HG03175 (cell line): ENCODE measurements at regions not wholly inside any gene's neighbourhood (a gene's known extent, or its start where the extent isn't known, plus 50 kb on each side); places are given as distances from the start of the nearest gene placed in this dataset.
"Not testable (repeated sequence)": the region's sequence is repeated elsewhere in the genome, so short reads cannot be mapped to it uniquely, and the experiment has no call there.

Experiments
- ATAC-seq: cut with Tn5 transposase; IDR thresholded peaks from one replicate; pipeline ENCODE4 v1.9.1; 2021; ENCODE audit warnings: mild to moderate bottlenecking, moderate library complexity; ENCODE audit not compliant: unreplicated experiment

DNA sequence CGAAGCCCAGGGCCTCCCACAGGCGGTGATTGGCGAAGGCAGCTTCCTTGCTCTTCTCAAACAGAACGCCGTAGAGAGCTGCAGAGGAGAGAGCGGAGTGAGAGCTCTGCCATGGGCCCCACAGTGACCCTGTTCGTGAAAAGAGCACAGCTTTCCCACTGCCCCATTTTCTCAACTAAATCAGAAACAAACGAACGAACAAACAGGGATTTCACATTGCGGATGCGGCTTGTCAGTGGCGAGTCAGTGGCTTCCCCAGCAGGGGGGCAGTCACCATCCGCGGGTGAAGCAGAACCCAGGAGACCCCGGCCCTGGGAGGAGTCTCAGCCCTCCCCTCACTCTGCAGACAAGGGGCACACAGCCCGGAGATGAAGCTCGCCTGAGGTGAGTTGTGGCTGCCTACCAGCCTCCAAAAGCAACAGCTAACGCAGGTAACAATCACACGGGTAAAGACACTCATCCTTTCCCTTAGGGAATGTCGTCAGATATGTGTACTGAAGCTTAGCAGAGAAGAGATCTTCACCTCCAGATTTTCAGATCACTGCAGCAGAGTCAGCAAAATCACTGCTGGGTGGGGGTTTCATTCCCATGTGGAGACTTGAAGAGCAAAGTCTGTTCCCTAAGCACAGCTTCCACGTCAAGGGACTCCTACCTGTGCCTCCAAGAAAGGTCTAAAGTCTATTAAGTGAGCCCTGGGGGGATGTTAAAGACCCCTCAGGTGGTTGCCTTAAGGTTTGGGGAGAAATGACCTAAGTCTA, 51.2 kb upstream of the GPR31 start:
- ATAC-seq, result no peak

GRCh38 chr6:167209577-167209975, 51.8 kb upstream of the GPR31 start:
- no peak for ATAC-seq

GRCh38 chr6:167210375-167211294, 52.9 kb upstream of the GPR31 start:
- ATAC-seq, result no peak

DNA sequence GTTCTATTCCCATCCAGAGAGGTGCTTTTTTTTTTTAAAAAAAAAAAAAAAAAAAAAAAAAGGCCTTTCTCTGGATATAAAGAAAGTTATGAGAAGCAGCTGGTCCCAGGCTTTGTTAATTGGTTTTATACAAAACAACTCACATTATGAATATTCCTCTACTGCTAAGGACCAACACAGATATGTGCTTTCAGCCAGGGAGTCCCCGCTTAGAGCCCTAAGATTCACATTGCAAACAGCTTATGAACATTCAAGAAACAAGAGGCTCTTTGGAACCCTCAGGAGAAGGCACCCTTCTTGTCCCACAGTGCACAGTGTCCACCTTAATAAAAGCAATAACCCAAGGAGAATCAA, 53.5 kb upstream of the GPR31 start:
- no peak for ATAC-seq

- peak; percentile 20 for ATAC-seq
Observed at GRCh38 chr6:167211881-167212712, 54.3 kb upstream of the GPR31 start.

GRCh38 chr6:167212713-167213005, 54.9 kb upstream of the GPR31 start:
- ATAC-seq, result peak; percentile 69

DNA sequence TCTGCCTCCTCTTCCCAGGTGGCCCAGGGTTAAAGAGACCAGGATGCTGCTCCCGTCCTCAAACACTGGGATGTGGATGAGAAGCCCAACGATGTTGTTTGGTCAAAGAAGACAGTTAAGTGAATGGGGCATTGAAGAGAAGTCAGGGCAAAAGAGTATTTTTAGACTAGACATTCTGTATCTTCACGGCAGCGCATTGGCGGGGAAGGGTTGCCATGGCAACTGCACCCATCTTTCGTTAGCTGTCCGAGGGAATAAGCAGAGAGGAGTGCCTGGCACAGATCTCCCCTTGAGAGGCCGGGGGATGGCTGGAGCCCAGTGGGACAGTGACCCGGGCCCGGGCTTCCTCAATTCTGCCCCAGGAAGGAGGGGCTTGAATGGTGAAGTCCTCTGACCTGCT, 56.4 kb upstream of the GPR31 start:
- ATAC-seq, result no peak

DNA sequence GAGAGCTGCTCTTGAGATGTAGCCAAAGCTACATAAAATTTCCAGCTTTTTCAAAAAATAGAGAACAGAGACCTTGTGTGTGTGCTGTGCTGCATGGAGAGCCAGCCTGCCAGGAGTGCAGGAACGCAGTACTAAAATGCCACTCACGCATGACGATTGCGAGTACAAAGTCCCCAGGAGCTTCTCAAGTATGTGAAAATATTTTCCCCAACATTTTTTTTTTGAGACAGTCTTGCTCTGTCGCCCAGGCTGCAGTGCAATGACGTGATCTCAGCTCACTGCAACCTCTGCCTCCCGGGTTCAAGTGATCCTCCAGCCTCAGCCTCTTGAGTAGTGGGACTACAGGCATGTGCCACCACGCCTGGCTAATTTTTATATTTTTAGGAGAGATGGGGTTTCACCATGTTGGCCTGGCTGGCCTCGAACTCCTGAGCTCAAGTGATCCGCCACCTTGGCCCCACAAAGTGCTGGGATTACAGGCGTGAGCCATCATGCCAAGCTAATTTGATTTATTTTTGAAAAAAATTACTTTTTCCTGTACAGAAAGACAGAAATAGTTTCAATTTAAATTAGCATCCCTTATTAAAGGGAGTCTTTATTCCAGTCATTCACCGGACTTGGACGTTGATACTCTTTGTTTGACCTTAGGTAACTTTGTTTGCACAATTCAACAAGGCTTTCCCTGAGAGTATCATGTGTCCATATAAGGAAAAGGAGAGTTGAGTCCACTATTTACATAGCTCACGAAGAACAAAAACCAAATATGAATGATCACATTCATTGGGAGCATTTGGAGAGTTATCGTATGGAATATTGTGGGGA, 57.9 kb upstream of the GPR31 start:
- not testable (repeated sequence) for ATAC-seq

- ATAC-seq, result not testable (repeated sequence)
Observed at GRCh38 chr6:167216390-167217050, 58.7 kb upstream of the GPR31 start.

DNA sequence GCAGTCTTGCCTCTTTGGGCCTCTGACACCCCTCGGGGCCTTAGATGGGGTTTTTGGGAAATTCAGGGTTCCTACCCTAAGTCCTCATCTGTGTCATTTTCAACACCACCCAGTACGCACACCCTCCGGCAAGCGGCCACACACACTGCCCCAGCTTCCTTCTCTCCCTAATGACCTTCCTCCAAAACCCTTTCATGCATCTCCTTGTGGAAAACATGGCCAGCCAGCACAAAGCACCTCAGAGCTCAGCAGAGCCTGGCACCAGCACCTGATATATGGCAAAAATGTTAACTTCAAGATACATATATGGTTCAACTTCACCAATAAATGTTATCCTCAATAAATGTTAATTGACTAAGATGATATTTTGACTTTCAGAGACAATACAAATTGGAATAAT, 59.3 kb upstream of the GPR31 start:
- ATAC-seq, result not testable (repeated sequence)

- ATAC-seq, result peak; percentile 74
Observed at GRCh38 chr6:167217951-167218759, 60.4 kb upstream of the GPR31 start.

DNA sequence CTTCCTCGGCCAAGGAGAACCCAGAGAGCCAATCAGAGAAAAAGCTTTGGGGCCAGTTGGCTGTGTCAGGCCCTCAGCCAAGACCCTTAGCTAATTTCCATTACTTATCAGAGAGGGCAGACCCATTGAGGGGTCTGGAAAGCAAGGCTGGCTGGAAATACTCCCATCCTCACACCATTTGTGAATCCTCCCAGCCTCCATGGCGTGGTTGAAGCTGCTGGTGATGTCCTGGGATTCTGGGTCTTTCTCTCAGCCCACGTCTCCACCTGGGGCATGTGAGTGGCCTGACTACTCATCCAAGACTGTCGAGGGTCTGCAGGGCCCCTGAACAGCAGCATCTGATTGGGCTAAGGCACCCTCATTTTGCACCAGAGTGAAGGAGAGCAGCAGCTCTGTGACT, 61.3 kb upstream of the GPR31 start:
- ATAC-seq, result not testable (repeated sequence)

GRCh38 chr6:167219967-167220512, 62.3 kb upstream of the GPR31 start:
- ATAC-seq, result no peak

DNA sequence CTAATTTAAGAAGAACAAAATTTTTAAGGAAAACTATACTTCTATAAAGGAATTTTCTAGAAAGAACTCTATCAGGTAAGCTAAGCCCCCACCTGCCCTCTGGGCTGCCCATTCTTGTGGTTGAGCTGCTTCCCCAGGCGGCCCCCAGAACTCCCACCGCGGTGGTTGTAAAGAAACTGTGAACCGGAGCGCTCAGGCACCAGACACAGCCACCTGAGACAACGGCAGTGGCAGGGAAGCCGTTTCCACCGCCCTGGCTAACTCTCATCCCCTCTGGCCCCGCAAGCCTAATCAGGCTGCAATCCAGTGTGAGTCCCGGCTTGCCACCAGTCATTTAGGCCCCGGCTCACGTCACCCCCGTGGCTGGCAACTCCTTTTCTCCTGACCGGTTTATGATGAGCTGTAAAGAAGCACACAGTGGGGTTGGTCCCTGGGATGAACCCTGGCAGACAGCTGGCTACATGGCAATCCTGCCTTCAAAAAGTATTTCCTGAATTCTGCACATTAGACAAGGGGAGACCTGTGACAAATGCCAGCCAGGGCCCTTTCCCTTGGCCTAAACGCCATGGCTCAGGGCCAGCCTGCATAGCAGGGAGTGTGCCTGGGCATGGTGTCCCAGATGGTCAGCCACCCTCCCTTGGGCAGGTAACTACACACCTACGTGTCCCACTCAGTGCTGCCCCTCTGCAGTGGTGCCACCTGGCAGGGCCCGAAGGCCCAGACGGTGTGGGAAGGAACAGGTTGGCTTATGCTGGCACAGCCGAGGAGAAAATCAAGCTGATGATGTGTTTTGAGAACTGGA, 63.8 kb upstream of the GPR31 start:
- ATAC-seq, result no peak

- not testable (repeated sequence) for ATAC-seq
Observed at GRCh38 chr6:167225566-167226382, 65.3 kb upstream of the UNC93A start.

GRCh38 chr6:167226383-167226685, 64.8 kb upstream of the UNC93A start:
- ATAC-seq, result no peak

DNA sequence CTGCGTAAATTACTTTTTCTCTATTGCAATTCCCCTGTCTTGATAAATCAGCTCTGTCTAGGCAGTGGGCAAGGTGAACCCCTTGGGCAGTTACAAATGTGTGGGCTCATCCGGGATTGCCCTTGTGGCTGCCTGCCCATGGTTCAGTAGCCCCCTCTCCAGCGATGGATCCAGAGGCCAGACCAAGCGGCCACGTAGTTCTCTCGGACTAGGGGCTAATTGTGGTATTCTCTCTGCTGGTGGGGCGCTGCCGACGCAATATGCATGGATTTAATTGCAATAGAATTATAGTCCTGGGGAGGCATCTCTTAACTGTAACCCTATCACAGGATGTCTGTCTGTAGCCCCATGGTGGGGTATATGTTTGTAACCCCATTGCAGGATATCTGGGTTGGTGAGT, 64.3 kb upstream of the UNC93A start:
- no peak for ATAC-seq
